Kidney (tissue), 13 donors: ENCODE measurements at regions not wholly inside any gene's neighbourhood (a gene's known extent, or its start where the extent isn't known, plus 50 kb on each side); places are given as distances from the start of the nearest gene placed in this dataset.
A peak's percentile ranks its signal among the peaks of the same experiment; 100 is the strongest.

Experiments
- DNase-seq, 5 donors: peaks; one replicate each; pipeline ENCODE4 v3.0.0-alpha.2; 2013 to 2020
- FAIRE-seq: peaks from 2 replicates; lab custom pipeline; 2012; peaks lifted over from hg19 to GRCh38; lab: Jason Lieb, UNC
- H3K27ac ChIP-seq, 2 donors: one replicate each; pipeline ENCODE4 v1.7.0; 2013; ENCODE audit warnings: low read depth in 2 of 2, low read length in 2 of 2, inconsistent platforms in 1 of 2
- H3K27me3 ChIP-seq: one replicate; pipeline ENCODE4 v1.7.1; 2013; ENCODE audit warnings: low read length, inconsistent platforms; ENCODE audit not compliant: control insufficient read depth, insufficient read depth
- H3K36me3 ChIP-seq, 3 donors: one replicate each; pipeline versions ENCODE4 v1.7.0 to v1.7.1; 2013; ENCODE audit warnings: low read length in 3 of 3, control low read depth in 1 of 3, inconsistent platforms in 1 of 3; ENCODE audit not compliant: insufficient read depth in 3 of 3, control insufficient read depth in 2 of 3
- H3K4me1 ChIP-seq, 3 donors: one replicate each; pipeline versions ENCODE4 v1.7.0 to v1.7.1; 2013; ENCODE audit warnings: low read length in 3 of 3, inconsistent platforms in 1 of 3, low read depth in 1 of 3; ENCODE audit not compliant: control insufficient read depth in 2 of 3, insufficient read depth in 2 of 3
- H3K4me3 ChIP-seq, 3 donors: one replicate each; pipeline versions ENCODE4 v1.7.0 to v1.8.1; 2013; ENCODE audit warnings: low read length in 3 of 3, control low read depth in 1 of 3, inconsistent platforms in 1 of 3
- H3K9ac ChIP-seq, 3 donors: one replicate each; pipeline versions ENCODE4 v1.7.0 to v1.7.1; 2013; ENCODE audit warnings: low read length in 3 of 3, control low read depth in 1 of 3, inconsistent platforms in 1 of 3
- H3K9me3 ChIP-seq, 3 donors: one replicate each; pipeline versions ENCODE4 v1.7.0 to v1.7.1; 2013; ENCODE audit warnings: low read length in 3 of 3, control low read depth in 1 of 3, inconsistent platforms in 1 of 3; ENCODE audit not compliant: control insufficient read depth in 2 of 3, insufficient read depth in 1 of 3
- CTCF ChIP-seq: IDR thresholded peaks from 3 replicates; pipeline ENCODE4 v1.5.1; 2012; ENCODE audit warnings: mild to moderate bottlenecking, moderate library complexity, borderline replicate concordance; ENCODE audit not compliant: insufficient read depth; ENCODE audit errors: extremely low read depth
- intact Hi-C: fragments of 100-400 bp; cut with DNase I; formaldehyde crosslinking; loops from one replicate; pipeline ENCODE4 v1.11.1; 2022
- donor health status: control.
- donor health status: control.
- donor health status: control.
- donor health status: control.
- donor health status: control.
- donor health status: DM: yes; HTN: yes; CAD: no.
- donor health status: Normal renal cell carcinoma (clear cell type).

- intact Hi-C loops = no loop called here
- H3K9ac ChIP-seq = no peak overlapping the region
- no peak for FAIRE-seq
These were observed 315.3 kb upstream of the FGF13 start for GRCh38 chrX:139026811-139027210.

GRCh38 chrX:139026406-139026805 is 314.9 kb upstream of the FGF13 start:
- intact Hi-C loops = no loop called here
- H3K27me3 ChIP-seq = no peaks in the 10 kb centered on the region
- H3K9me3 ChIP-seq = no peaks in the 10 kb centered on the region
- no peaks in the 10 kb centered on the region for H3K36me3 ChIP-seq
- FAIRE-seq (no peak), DNase-seq (no peak)
- no peak overlapping the region for H3K27ac ChIP-seq
- no peak overlapping the region for H3K9ac ChIP-seq
- H3K4me3 ChIP-seq = no peak overlapping the region
- H3K4me1 ChIP-seq = no peaks in the 10 kb centered on the region
- TF ChIP-seq CTCF = no peak

More at GRCh38 chrX:139026811-139027210, 315.3 kb upstream of the FGF13 start:
- DNase-seq = no peak
- Histone ChIP-seq H3K36me3 (no peaks in the 10 kb centered on the region), H3K4me3 (no peak overlapping the region), H3K27me3 (no peaks in the 10 kb centered on the region), H3K4me1 (no peaks in the 10 kb centered on the region), H3K27ac (no peak overlapping the region), H3K9me3 (no peaks in the 10 kb centered on the region)
- no peak for TF ChIP-seq CTCF

- Histone ChIP-seq H3K4me1 (no peaks in the 10 kb centered on the region), H3K27ac (no peak overlapping the region), H3K27me3 (no peaks in the 10 kb centered on the region), H3K36me3 (no peaks in the 10 kb centered on the region), H3K4me3 (no peak overlapping the region), H3K9ac (no peak overlapping the region), H3K9me3 (no peaks in the 10 kb centered on the region)
- intact Hi-C loops = no loop called here
- no peak for FAIRE-seq
- DNase-seq = no peak
- TF ChIP-seq CTCF = no peak
These were observed 314.3 kb upstream of the FGF13 start for GRCh38 chrX:139025816-139026215.

GRCh38 chrX:139023531-139023930 is 312.0 kb upstream of the FGF13 start:
- Histone ChIP-seq H3K27me3 (no peaks in the 10 kb centered on the region), H3K27ac (no peak overlapping the region), H3K9ac (no peak overlapping the region), H3K36me3 (no peaks in the 10 kb centered on the region), H3K4me3 (no peak overlapping the region), H3K9me3 (no peaks in the 10 kb centered on the region), H3K4me1 (no peaks in the 10 kb centered on the region)
- DNase-seq (no peak), FAIRE-seq (peak; percentile 61)
- TF ChIP-seq CTCF = no peak
- intact Hi-C loops = no loop called here
